ENCODE measurements at regions not wholly inside any gene's neighbourhood (a gene's known extent, or its start where the extent isn't known, plus 50 kb on each side); places are given as distances from the start of the nearest gene placed in this dataset.
"Not testable (repeated sequence)": the region's sequence is repeated elsewhere in the genome, so short reads cannot be mapped to it uniquely, and the experiment has no call there.

DNA sequence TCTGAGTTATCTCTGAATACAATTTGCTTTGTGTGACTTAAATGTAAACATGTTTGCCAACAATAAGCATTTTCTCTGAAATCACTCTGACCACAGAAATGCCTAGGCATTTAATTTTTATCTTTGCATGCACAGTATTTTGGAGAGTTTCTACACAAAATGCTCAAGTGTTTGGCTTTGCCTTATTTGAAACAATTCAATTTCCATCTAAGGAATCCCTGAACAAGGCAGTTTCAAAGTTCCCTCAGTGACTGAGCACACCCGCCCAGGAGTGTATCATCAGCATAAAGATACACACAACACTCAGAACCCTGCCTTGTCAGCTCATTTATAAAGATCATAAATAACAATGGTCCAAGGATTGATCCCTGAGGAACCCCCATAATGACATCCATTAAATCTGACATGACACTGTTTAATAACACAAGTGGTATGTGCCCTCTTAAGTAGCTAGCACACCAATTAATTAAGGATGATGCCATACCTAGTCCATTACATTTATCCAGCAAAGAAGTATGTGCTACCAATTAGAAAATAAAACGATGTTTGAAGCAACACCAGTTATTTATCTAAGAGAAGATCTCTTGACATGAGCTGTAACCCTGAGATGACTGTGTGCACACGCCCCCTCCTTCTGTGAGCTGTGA, 585.8 kb downstream of the ADGRL2 start:
- FAIRE-seq: no peak

DNA sequence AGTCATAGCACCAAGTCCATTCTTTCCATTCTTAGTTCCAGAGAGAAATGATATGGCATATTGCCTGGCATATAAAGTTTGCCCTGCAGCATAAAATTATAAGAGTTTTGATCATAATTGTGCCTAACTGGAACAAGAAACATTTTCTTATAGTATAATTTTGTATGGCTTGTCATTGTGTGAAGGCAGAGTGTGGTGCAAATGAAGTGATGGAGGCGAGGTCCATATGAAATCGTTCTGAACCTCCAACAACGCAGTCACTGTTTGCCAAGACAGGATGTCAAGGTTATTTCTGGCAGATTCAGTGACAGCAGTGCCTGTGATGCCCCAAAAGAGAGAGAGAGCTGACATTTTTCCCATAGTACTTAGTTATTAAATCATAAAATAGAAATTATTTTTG, 584.0 kb downstream of the ADGRL2 start:
- FAIRE-seq: no peak

DNA sequence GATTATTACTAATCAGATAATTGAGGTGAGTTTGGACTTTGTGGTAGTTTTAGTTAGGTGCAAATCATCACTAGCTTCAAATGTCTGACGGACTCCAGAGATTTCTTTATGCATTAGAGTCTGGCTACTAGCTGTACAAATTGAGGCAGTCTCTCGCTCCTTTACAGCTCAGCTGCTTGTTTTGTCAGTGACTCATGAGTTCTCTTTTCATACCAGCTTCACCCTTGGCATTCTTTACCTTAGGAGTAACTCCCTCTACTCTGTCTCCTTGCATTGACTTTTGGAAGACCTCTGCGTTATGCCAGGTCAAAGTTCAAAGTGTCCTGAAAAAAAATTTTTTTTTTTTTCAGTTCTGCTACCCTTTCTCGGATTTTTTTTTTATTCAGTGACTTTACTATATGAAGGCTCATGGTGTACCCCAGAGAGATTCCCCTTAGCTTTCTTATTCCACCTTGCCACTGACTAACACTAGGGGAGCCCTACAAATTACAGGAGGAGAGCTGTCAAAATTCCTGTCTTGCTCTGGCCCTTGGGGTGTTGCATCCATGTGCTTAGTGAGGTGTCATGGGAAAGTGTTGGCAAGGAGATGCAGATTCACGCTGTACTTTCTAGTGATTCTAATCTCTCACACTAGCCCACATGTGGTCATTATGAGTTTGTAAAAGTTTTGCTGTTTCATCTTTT, 576.6 kb downstream of the ADGRL2 start:
- no peak for FAIRE-seq

- no peak for FAIRE-seq
Observed at GRCh38 chr1:82373710-82374109, 573.0 kb downstream of the ADGRL2 start.

DNA sequence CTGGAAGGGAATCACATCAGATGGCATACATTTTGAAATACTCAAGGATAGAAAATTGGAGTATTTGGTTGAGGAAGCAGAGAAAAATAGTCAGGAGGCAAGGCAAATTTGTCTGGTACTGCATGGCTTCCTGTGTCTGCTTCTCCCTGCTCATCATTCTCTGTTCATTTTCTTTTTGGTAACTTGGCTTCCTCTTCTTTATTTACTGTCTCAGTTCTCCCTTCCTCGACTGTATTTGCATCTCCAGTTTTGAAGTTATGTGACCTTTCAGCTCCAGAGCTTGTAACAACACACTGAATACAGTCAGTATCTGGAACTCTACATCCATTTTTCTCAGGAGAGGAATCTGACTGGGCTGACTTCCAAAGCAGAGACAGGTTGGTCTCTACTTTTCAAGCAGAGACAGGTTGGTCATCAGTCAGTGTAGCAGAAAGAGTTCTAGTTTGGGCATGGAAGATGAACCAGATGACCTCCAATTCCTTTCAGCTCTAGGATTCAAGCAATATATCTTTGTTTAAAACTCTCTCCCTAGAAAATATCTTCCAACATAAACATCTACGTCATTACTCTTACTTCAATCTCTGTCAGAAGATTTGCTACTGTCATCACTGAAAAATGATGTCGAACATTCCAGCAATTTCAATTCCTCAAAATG, 571.2 kb downstream of the ADGRL2 start:
- no peak for FAIRE-seq

- FAIRE-seq: no peak
Observed at GRCh38 chr1:82367456-82367855, 566.7 kb downstream of the ADGRL2 start.

- no peak for FAIRE-seq
Observed at GRCh38 chr1:82366689-82367088, 566.0 kb downstream of the ADGRL2 start.

DNA sequence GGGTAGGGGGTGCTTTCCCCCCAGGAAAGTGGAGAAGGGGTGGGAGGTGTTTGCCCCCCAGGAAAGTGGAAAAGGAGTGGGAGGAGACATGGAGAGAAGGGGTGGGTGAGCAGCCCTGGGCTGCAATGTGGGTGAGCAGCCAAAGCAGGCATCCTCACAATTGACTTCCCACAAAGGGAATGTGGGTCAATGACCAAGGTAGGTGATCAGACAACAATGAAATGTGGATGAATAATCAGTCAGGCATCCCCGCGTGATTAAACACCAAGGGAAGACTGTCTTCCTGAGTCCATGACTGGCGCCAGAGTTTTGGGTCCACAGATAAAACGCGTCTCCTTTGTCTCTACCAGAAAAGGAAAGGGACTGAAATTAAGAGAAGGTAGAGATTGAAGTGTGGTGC, 558.8 kb downstream of the ADGRL2 start:
- FAIRE-seq: not testable (repeated sequence)

- not testable (repeated sequence) for FAIRE-seq
Observed at GRCh38 chr1:82358706-82359105, 558.0 kb downstream of the ADGRL2 start.

DNA sequence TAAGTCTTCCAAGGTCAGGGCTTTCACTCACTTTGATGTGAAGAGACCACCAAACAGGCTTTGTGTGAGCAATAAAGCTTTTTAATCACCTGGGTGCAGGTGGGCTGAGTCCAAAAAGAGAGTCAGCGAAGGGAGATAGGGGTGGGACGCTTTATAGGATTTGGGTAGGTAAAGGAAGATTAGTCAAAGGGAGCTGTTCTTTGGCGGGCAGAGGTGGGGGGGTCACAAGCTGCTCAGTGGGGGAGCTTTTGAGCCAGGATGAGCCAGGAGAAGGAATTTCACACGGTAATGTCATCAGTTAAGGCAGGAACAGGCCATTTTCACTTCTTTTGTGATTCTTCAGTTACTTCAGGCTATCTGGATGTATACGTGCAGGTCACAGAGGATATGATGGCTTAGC, 553.8 kb downstream of the ADGRL2 start:
- not testable (repeated sequence) for FAIRE-seq

DNA sequence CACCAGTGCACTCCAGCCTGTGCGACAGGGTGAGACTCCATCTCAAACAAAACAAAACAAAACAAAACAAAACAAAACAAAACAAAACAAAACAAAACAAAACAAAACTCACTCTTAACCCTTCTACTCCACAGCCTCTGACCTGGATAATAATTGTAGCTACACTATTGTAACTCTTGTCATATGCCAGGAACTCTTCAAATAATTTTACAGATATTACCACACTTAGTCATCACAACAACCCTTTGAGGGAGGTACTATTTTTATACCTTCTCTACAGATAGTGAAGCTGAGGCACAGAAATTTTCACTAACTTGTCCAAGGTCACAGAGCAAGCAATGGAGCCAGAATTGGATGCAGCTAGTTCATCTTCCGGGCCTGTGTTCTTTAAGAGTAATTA, 547.8 kb downstream of the ADGRL2 start:
- no peak for FAIRE-seq

DNA sequence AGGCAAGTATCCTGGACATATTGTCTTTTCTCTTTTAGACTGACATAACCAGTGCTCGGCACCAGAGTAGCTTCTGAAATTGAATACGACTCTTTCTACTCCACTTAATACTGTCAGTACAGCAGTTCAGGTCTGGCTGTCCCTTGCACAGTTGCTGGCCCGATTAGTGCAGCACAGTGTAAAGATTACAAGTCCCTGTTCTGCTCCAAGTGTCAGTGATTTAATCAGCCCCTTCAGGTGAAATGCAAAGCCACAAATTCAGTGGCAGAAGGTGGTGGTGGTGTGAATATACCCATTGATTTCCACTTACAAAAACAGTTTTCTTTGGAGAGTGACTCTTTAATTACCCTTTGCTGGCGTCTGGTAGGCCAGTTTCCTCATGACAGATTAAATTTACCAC, 545.4 kb downstream of the ADGRL2 start:
- no peak for FAIRE-seq

- FAIRE-seq: no peak
Observed at GRCh38 chr1:82343381-82343780, 542.6 kb downstream of the ADGRL2 start.

DNA sequence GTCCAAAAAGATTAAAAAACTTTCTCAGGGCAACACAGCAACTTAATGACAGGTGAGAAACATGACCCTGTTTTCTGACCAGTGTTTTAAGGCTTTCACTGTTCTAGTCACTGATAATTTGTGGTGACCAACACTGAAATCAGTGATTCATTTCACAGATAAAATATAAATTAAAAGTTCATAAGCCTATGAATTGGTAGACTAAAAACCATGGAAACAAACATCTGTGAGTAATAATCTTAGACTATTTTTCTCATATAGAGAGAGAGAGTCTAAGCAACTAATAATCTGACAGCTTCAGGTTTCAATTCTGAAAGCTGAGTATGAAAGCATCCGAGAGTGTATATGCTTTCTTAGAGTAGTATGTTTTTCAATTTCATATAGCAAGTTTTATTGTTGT, 536.9 kb downstream of the ADGRL2 start:
- no peak for FAIRE-seq

- FAIRE-seq: no peak
Observed at GRCh38 chr1:82330330-82330729, 529.6 kb downstream of the ADGRL2 start.

GRCh38 chr1:82329226-82329625, 528.5 kb downstream of the ADGRL2 start:
- no peak for FAIRE-seq

DNA sequence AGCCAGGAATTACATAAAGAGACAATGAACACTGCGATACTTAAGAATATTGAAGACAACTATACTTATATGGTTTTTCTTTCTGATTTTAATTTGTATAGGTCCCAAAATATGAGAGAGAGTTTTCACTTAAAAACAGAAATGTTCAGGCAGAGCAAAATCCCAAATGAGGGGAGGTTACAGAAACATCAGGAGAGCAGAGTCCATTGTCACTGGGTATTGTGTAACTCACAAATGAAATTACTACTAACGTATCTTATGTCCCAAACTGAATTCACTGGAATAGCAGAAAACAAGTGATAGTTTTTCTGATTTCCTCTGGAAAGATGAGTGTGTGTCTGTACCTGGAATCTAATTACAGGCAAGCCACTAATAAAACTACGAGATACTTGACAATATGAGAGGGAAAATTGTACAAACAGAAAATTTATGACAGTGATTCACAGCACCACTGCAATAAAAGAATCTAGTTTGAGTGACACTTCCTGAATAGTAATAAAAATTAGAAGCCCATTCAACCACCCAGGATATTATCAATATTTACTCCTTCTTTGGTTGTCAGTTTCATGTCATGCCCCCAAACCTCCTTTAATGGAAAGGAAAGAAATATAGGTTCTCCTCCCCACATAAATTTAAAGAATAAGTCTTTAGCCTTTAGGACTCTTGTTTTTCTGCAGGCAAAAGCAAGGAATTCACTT, 522.6 kb downstream of the ADGRL2 start:
- no peak for FAIRE-seq

GRCh38 chr1:82321794-82322193, 521.1 kb downstream of the ADGRL2 start:
- no peak for FAIRE-seq

GRCh38 chr1:82319546-82319945, 518.8 kb downstream of the ADGRL2 start:
- FAIRE-seq: no peak

- no peak for FAIRE-seq
Observed at GRCh38 chr1:82318921-82319320, 518.2 kb downstream of the ADGRL2 start.

DNA sequence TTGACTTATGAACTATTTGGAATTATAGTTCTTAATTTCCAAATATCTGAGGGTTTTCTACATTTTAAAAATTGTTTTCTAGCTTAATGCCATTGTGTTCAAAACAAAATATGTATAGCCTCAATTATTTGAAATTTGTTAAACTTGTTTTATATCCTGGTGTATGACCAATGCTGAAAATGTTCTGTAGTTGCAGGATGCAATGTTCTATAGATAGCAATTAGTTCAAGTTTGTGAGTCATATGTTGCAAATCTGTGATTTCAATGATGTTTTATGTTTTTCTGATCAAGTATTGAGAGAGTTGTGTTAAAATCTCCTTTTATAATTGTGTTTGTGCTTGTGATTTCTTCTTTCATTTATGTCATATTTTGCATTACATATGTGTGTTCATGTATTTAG, 517.5 kb downstream of the ADGRL2 start:
- FAIRE-seq: no peak

GRCh38 chr1:82317671-82318070, 516.9 kb downstream of the ADGRL2 start:
- FAIRE-seq: no peak

DNA sequence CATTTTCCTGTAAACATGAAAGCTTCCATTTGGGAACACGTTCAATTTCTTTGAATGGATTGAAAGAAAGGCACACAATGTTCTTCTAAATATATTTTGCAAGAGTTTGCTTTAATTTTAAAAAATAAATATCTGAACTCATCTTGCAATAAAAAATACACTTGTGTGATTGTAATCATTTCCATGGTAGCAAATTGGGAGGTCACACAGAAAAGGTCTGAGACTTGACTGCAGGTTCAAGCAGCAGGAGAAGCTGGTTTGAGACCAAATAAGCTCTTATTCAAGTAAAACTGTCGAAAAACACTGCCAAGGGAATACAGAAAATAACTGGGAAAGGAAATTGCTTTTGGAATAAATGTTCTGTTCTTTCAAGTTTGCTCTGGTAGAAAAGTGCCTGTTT, 498.9 kb downstream of the ADGRL2 start:
- no peak for FAIRE-seq

- FAIRE-seq: no peak
Observed at GRCh38 chr1:82299056-82299455, 498.3 kb downstream of the ADGRL2 start.
